Body of pancreas (tissue), 4 donors: ENCODE measurements at regions not wholly inside any gene's neighbourhood (a gene's known extent, or its start where the extent isn't known, plus 50 kb on each side); places are given as distances from the start of the nearest gene placed in this dataset.

ENCODE experiments used
- POLR2A ChIP-seq, 3 donors: fragments of 450-650 bp; IDR thresholded peaks; one replicate each; pipeline ENCODE4 v1.6.1; 2016; ENCODE audit warnings: antibody characterized with exemption in 3 of 3, mild to moderate bottlenecking in 2 of 3
- TF ChIP-seq, protein P1 (sequence below), 7 experiments: fragments of 450-650 bp in 4 of 7; fragments of 200-600 bp in 3 of 7; sonication (generic) in 3 of 7; IDR thresholded peaks; one replicate each; pipeline ENCODE4 v1.5.1; 2016 to 2019; ENCODE audit warnings: antibody characterized with exemption in 7 of 7

DNA sequence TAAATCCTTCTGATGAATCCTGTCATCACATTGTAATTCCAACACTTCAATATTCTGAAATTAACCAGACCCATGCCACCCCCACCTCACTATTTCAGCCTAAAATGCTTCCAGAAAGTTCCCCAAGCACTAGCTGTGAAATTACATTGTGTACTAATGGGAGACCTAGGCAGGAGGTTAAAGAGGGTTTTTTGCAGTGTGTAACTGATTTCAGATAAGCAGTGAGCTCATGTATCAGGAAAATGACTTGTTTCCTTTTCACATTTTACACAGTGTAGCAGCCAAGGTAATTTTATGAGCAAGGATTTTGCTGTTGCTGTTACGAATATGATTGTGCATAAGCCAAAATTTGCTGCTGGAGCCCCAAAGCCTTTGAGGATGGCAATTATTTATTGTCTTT is 129.0 kb downstream of the INHBA start:
- TF ChIP-seq, protein P1, sequence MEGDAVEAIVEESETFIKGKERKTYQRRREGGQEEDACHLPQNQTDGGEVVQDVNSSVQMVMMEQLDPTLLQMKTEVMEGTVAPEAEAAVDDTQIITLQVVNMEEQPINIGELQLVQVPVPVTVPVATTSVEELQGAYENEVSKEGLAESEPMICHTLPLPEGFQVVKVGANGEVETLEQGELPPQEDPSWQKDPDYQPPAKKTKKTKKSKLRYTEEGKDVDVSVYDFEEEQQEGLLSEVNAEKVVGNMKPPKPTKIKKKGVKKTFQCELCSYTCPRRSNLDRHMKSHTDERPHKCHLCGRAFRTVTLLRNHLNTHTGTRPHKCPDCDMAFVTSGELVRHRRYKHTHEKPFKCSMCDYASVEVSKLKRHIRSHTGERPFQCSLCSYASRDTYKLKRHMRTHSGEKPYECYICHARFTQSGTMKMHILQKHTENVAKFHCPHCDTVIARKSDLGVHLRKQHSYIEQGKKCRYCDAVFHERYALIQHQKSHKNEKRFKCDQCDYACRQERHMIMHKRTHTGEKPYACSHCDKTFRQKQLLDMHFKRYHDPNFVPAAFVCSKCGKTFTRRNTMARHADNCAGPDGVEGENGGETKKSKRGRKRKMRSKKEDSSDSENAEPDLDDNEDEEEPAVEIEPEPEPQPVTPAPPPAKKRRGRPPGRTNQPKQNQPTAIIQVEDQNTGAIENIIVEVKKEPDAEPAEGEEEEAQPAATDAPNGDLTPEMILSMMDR (IDR thresholded peaks at IDR 0.05): no peak
- no peak for TF ChIP-seq POLR2A (IDR thresholded peaks at IDR 0.05)
